OCI-LY3 (cell line): ENCODE measurements at regions not wholly inside any gene's neighbourhood (a gene's known extent, or its start where the extent isn't known, plus 50 kb on each side); places are given as distances from the start of the nearest gene placed in this dataset.

Experiments
- H2AFZ ChIP-seq: fragments of 200-600, 300-600 bp; shearing (Covaris generic); 2 replicates; pipeline ENCODE4 v1.6.0; 2014; ENCODE audit warnings: antibody characterized with exemption, low read depth, low read length
- H3K27ac ChIP-seq: fragments of 200-600, 300-600 bp; sonication (generic); 2 replicates; pipeline ENCODE4 v1.5.1; 2014; ENCODE audit warnings: mild to moderate bottlenecking, low read length, moderate library complexity, mixed read lengths
- H3K27me3 ChIP-seq: fragments of 200-600, 300-600 bp; sonication (generic); 2 replicates; pipeline ENCODE4 v1.6.1; 2014; ENCODE audit warnings: low read depth, low read length, mixed read lengths
- H3K36me3 ChIP-seq: fragments of 200-600, 300-600 bp; sonication (generic); replicated peaks from 2 replicates; pipeline ENCODE3; 2014; ENCODE audit warnings: low read depth, low read length, mixed read lengths
- H3K4me1 ChIP-seq: fragments of 300-600, 200-600 bp; sonication (generic); 2 replicates; pipeline ENCODE4 v1.6.1; 2014; ENCODE audit warnings: low read length, mixed read lengths
- H3K4me2 ChIP-seq: fragments of 200-600, 300-600 bp; sonication (generic); 2 replicates; pipeline ENCODE4 v1.6.1; 2014; ENCODE audit warnings: low read length, mixed read lengths
- H3K4me3 ChIP-seq: fragments of 300-600, 200-600 bp; sonication (generic); 2 replicates; pipeline ENCODE4 v1.5.1; 2014; ENCODE audit warnings: antibody characterized with exemption, mild to moderate bottlenecking, low read length, moderate library complexity
- H3K79me2 ChIP-seq: fragments of 300-600, 200-600 bp; shearing (Covaris generic); 2 replicates; pipeline ENCODE4 v1.6.1; 2014; ENCODE audit warnings: mild to moderate bottlenecking, low read length, mixed read lengths
- H3K9ac ChIP-seq: fragments of 300-600, 200-600 bp; shearing (Covaris generic); 2 replicates; pipeline ENCODE4 v1.6.0; 2014; ENCODE audit warnings: mild to moderate bottlenecking, low read length, moderate library complexity
- H3K9me3 ChIP-seq: fragments of 200-600, 300-600 bp; shearing (Covaris generic); 2 replicates; pipeline ENCODE4 v1.6.1; 2014; ENCODE audit warnings: low read length, mixed read lengths; ENCODE audit not compliant: insufficient read depth
- H4K20me1 ChIP-seq: fragments of 200-600, 300-600 bp; sonication (generic); 2 replicates; pipeline ENCODE4 v1.6.1; 2016; ENCODE audit warnings: low read length, mixed read lengths; ENCODE audit not compliant: insufficient read depth
- CTCF ChIP-seq: fragments of 200-600, 300-600 bp; sonication (generic); IDR thresholded peaks from 2 replicates; pipeline ENCODE4 v1.5.1; 2014; ENCODE audit warnings: antibody characterized with exemption, low read length, low read depth
- EZH2phosphoT487 ChIP-seq: fragments of 200-600 bp; shearing (Covaris generic); IDR thresholded peaks from 2 replicates; pipeline ENCODE4 v1.6.1; 2018; ENCODE audit warnings: antibody characterized with exemption, mixed run types, low read depth

DNA sequence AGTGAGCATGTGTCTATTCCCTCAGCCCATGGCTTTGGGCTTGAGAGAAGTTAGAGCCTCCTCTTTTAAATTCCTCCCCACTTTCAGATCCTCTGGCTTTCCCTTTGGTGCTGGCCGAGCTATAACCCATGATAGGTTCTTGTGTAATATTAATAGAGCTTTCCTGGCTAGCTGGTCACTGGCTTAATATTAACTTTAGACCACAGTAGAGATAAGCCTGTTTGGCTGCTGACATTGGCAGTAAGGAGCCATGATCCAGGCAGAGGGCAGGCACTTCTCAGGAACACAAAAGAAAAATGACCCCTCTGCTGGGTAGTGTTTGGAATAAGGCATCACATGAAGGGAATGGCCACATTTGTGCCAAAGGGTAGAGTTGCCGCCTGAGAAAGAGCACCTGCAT lies 65.4 kb upstream of the UMPS start:
- Histone ChIP-seq H3K9me3 (no peaks in the 10 kb centered on the region), H3K4me3 (no peak overlapping the region), H3K27ac (no peak overlapping the region), H3K9ac (no peak overlapping the region), H3K4me2 (no peak overlapping the region), H3K36me3 (no peaks in the 10 kb centered on the region), H3K27me3 (peaks cover 39% of the 10 kb centered on the region), H2AFZ (no peak overlapping the region), H3K79me2 (no peaks in the 10 kb centered on the region), H3K4me1 (no peaks in the 10 kb centered on the region), H4K20me1 (no peaks in the 10 kb centered on the region)
- TF ChIP-seq CTCF: no peak
- TF ChIP-seq EZH2phosphoT487: no peak

GRCh38 chr3:124666067-124666466 lies 64.2 kb upstream of the UMPS start:
- Histone ChIP-seq H4K20me1 (no peaks in the 10 kb centered on the region), H2AFZ (no peak overlapping the region), H3K4me1 (no peaks in the 10 kb centered on the region), H3K4me2 (no peak overlapping the region), H3K9ac (no peak overlapping the region), H3K27ac (no peak overlapping the region), H3K79me2 (no peaks in the 10 kb centered on the region), H3K9me3 (no peaks in the 10 kb centered on the region), H3K27me3 (peaks cover 35% of the 10 kb centered on the region), H3K4me3 (no peak overlapping the region), H3K36me3 (no peaks in the 10 kb centered on the region)
- TF ChIP-seq CTCF (no peak), EZH2phosphoT487 (no peak)

- Histone ChIP-seq H3K27ac (no peak overlapping the region), H2AFZ (no peak overlapping the region), H4K20me1 (no peaks in the 10 kb centered on the region), H3K9me3 (no peaks in the 10 kb centered on the region), H3K4me2 (no peak overlapping the region), H3K9ac (no peak overlapping the region), H3K27me3 (peaks cover 12% of the 10 kb centered on the region; the same call in 1 of the 2 replicates), H3K4me3 (no peak overlapping the region), H3K4me1 (no peaks in the 10 kb centered on the region), H3K79me2 (no peaks in the 10 kb centered on the region), H3K36me3 (no peaks in the 10 kb centered on the region)
- TF ChIP-seq EZH2phosphoT487 (no peak), CTCF (no peak)
Measured at GRCh38 chr3:124669470-124669869, 60.8 kb upstream of the UMPS start.

GRCh38 chr3:124671106-124671505 lies 59.1 kb upstream of the UMPS start:
- no peaks in the 10 kb centered on the region for H3K4me1 ChIP-seq
- no peaks in the 10 kb centered on the region for H3K36me3 ChIP-seq
- no peak overlapping the region for H3K27ac ChIP-seq
- no peak overlapping the region for H3K4me2 ChIP-seq
- H3K4me3 ChIP-seq: no peak overlapping the region
- no peak overlapping the region for H3K9ac ChIP-seq
- no peaks in the 10 kb centered on the region for H3K9me3 ChIP-seq
- H3K27me3 ChIP-seq: peaks cover 6% of the 10 kb centered on the region; the same call in 1 of the 2 replicates
- TF ChIP-seq EZH2phosphoT487: no peak
- TF ChIP-seq CTCF: no peak
- no peaks in the 10 kb centered on the region for H3K79me2 ChIP-seq
- no peaks in the 10 kb centered on the region for H4K20me1 ChIP-seq
- no peak overlapping the region for H2AFZ ChIP-seq
